Esophagus muscularis mucosa (tissue), 4 donors: ENCODE measurements at regions not wholly inside any gene's neighbourhood (a gene's known extent, or its start where the extent isn't known, plus 50 kb on each side); places are given as distances from the start of the nearest gene placed in this dataset.

Experiments used
- DNase-seq: peaks from one replicate; pipeline ENCODE4 v3.0.0-alpha.2; 2017; ENCODE audit errors: extremely low spot score
- H3K27ac ChIP-seq, 4 donors: fragments of 200-600 bp; sonication (generic); replicated peaks in 1 of 4; 1 replicate in 3 of 4; 2 replicates in 1 of 4; pipeline ENCODE4 v1.5.1; 2016 to 2019; ENCODE audit warnings: mild to moderate bottlenecking in 1 of 4
- H3K27me3 ChIP-seq, 4 donors: fragments of 200-600 bp; sonication (generic); one replicate each; pipeline versions ENCODE4 v1.5.1 to v1.6.0; 2016 to 2019
- H3K36me3 ChIP-seq, 4 donors: fragments of 200-600 bp; sonication (generic); one replicate each; pipeline ENCODE4 v1.5.1; 2016 to 2019
- H3K4me1 ChIP-seq, 4 donors: fragments of 200-600 bp; sonication (generic); one replicate each; pipeline ENCODE4 v1.5.1; 2016 to 2019
- H3K4me3 ChIP-seq, 4 donors: fragments of 200-600 bp; sonication (generic); 1 replicate in 2 of 4; 2 replicates in 2 of 4; pipeline ENCODE4 v1.5.1; 2016 to 2019; ENCODE audit warnings: mild to moderate bottlenecking in 4 of 4, moderate library complexity in 1 of 4
- H3K9me3 ChIP-seq, 4 donors: fragments of 200-600 bp; sonication (generic); 1 replicate in 3 of 4; 2 replicates in 1 of 4; pipeline ENCODE4 v1.5.1; 2016 to 2019
- CTCF ChIP-seq, 3 experiments: fragments of 200-600 bp in 2 of 3; fragments of 450-650 bp in 1 of 3; sonication (generic) in 2 of 3; IDR thresholded peaks; one replicate each; pipeline ENCODE4 v1.5.1; 2017 to 2019; ENCODE audit warnings: antibody characterized with exemption in 3 of 3, mild to moderate bottlenecking in 2 of 3, moderate library complexity in 1 of 3
- EP300 ChIP-seq: sonication (generic); formaldehyde crosslinking; IDR thresholded peaks from one replicate; pipeline ENCODE4 v1.6.1; 2017; ENCODE audit warnings: antibody characterized with exemption
- POLR2A ChIP-seq: fragments of 450-650 bp; IDR thresholded peaks from one replicate; pipeline ENCODE4 v1.6.1; 2017; ENCODE audit warnings: antibody characterized with exemption, moderate library complexity, mild to moderate bottlenecking, low read depth
- POLR2AphosphoS5 ChIP-seq, 2 donors: sonication (generic); formaldehyde crosslinking; IDR thresholded peaks; one replicate each; pipeline ENCODE4 v1.6.1; 2017; ENCODE audit warnings: antibody characterized with exemption in 2 of 2
- WGBS: methylation state at CpG from one replicate; pipeline ENCODE4 v1.1.5; 2018; 5-methylcytosine and 5-hydroxymethylcytosine counted together
- intact Hi-C: fragments of 100-400 bp; cut with DNase I; formaldehyde crosslinking; loops from one replicate; pipeline ENCODE4 v1.15.1; 2023

GRCh38 chr5:93069276-93069675, 511.7 kb downstream of the NR2F1-AS1 start:
- 98% methylated on average over 2 of the region's 2 CpGs for WGBS
- no peaks in the 10 kb centered on the region for H3K36me3 ChIP-seq
- no peaks in the 10 kb centered on the region for H3K27me3 ChIP-seq
- TF ChIP-seq POLR2A (no peak), POLR2AphosphoS5 (IDR thresholded peaks at IDR 0.05) (no peak), EP300 (no peak), CTCF (IDR thresholded peaks at IDR 0.05) (no peak)
- no peak overlapping the region for H3K27ac ChIP-seq
- intact Hi-C loops: no loop called here
- no peaks in the 10 kb centered on the region for H3K9me3 ChIP-seq
- DNase-seq: no peak
- H3K4me1 ChIP-seq: no peaks in the 10 kb centered on the region
- no peak overlapping the region for H3K4me3 ChIP-seq

- TF ChIP-seq CTCF (IDR thresholded peaks at IDR 0.05) (no peak), EP300 (no peak), POLR2A (no peak), POLR2AphosphoS5 (IDR thresholded peaks at IDR 0.05) (no peak)
- WGBS: 100% methylated on average over 1 of the region's 1 CpG
- no peaks in the 10 kb centered on the region for H3K9me3 ChIP-seq
Measured at GRCh38 chr5:93062548-93062947, 518.5 kb downstream of the NR2F1-AS1 start.

GRCh38 chr5:93058309-93058708, 522.7 kb downstream of the NR2F1-AS1 start:
- TF ChIP-seq POLR2A: no peak
- TF ChIP-seq EP300: no peak
- TF ChIP-seq CTCF (IDR thresholded peaks at IDR 0.05): no peak
- no peak for TF ChIP-seq POLR2AphosphoS5 (IDR thresholded peaks at IDR 0.05)
- DNase-seq: no peak

More at GRCh38 chr5:93062548-93062947, 518.5 kb downstream of the NR2F1-AS1 start:
- Histone ChIP-seq H3K4me3 (no peak overlapping the region), H3K4me1 (no peaks in the 10 kb centered on the region), H3K27me3 (no peaks in the 10 kb centered on the region), H3K27ac (no peak overlapping the region), H3K36me3 (no peaks in the 10 kb centered on the region)
- no peak for DNase-seq
- intact Hi-C loops: no loop called here

GRCh38 chr5:93057311-93057710, 523.7 kb downstream of the NR2F1-AS1 start:
- TF ChIP-seq POLR2AphosphoS5 (IDR thresholded peaks at IDR 0.05): no peak
- TF ChIP-seq POLR2A: no peak
- no peak for TF ChIP-seq EP300
- no peak for TF ChIP-seq CTCF (IDR thresholded peaks at IDR 0.05)
- Histone ChIP-seq H3K27me3 (no peaks in the 10 kb centered on the region), H3K4me1 (no peaks in the 10 kb centered on the region), H3K36me3 (no peaks in the 10 kb centered on the region), H3K4me3 (no peak overlapping the region), H3K9me3 (no peaks in the 10 kb centered on the region), H3K27ac (no peak overlapping the region)
- no peak for DNase-seq
- WGBS: 82% methylated on average over 2 of the region's 2 CpGs
- intact Hi-C loops: no loop called here

More at GRCh38 chr5:93058309-93058708, 522.7 kb downstream of the NR2F1-AS1 start:
- no peaks in the 10 kb centered on the region for H3K36me3 ChIP-seq
- H3K4me1 ChIP-seq: no peaks in the 10 kb centered on the region
- no peaks in the 10 kb centered on the region for H3K9me3 ChIP-seq
- intact Hi-C loops: no loop called here
- H3K27me3 ChIP-seq: no peaks in the 10 kb centered on the region
- no peak overlapping the region for H3K27ac ChIP-seq
- no peak overlapping the region for H3K4me3 ChIP-seq

- H3K27ac ChIP-seq: no peak overlapping the region
- H3K4me3 ChIP-seq: no peak overlapping the region
- H3K27me3 ChIP-seq: no peaks in the 10 kb centered on the region
- no peak for TF ChIP-seq POLR2A
- 100% methylated on average over 3 of the region's 3 CpGs for WGBS
- no peak for DNase-seq
- no peaks in the 10 kb centered on the region for H3K4me1 ChIP-seq
- intact Hi-C loops: no loop called here
- H3K36me3 ChIP-seq: no peaks in the 10 kb centered on the region
- H3K9me3 ChIP-seq: no peaks in the 10 kb centered on the region
Measured at GRCh38 chr5:93055971-93056370, 525.0 kb downstream of the NR2F1-AS1 start.
